ENCODE measurements at regions not wholly inside any gene's neighbourhood (a gene's known extent, or its start where the extent isn't known, plus 50 kb on each side); places are given as distances from the start of the nearest gene placed in this dataset.

DNA sequence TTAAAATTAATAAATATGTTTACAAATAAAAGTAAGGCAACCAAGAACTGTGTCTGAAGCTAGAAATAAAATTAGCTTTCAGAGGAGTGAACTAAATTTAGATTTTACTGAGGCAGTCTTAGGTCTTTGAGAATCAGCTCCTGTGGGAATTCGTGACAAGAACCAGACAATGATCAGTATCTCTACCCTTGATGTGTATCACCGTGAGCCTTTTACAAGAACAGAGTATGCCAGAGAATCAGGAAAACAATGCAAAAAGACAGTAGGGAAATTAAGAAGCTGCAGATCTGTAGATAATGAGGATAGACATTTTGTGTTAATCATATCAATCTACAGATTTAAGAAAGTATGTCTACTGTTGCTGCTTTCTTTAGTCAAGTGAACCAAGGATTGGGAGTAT, 351.0 kb downstream of the COL11A1 start:
- H3K36me3 ChIP-seq (ENCODE audit: control insufficient read depth, insufficient read depth, low read length): no peaks in the 10 kb centered on the region
- no peak overlapping the region for H4K5ac ChIP-seq (ENCODE audit: low read length)
- no peak overlapping the region for H3K4ac ChIP-seq (ENCODE audit: low read depth, low read length)
- no peak overlapping the region for H3K23ac ChIP-seq (ENCODE audit: low read length)
- H3K27me3 ChIP-seq (ENCODE audit: insufficient read depth, low read length, poor library complexity): no peaks in the 10 kb centered on the region
- H3K18ac ChIP-seq (ENCODE audit: low read length): no peak overlapping the region
- H3K4me1 ChIP-seq (ENCODE audit: control insufficient read depth, low read depth, low read length): no peaks in the 10 kb centered on the region
- WGBS (ENCODE audit: extremely low coverage, insufficient coverage, low lambda C conversion rate): no CpG with 5 or more reads among the region's 2 CpGs
- no peak overlapping the region for H2BK15ac ChIP-seq (replicated peaks; ENCODE audit: low read depth)
- H3K4me2 ChIP-seq (ENCODE audit: low read length): no peak overlapping the region
- H3K4me3 ChIP-seq (ENCODE audit: low read length): no peak overlapping the region
- DNase-seq: peak; percentile 8
- no peak overlapping the region for H3K56ac ChIP-seq (ENCODE audit: low read length)
- H3K27ac ChIP-seq (ENCODE audit: low read depth, low read length): no peak overlapping the region
- no peak overlapping the region for H3K9ac ChIP-seq (ENCODE audit: low read length)
- H2BK5ac ChIP-seq (ENCODE audit: low read length): no peak overlapping the region
- no peak overlapping the region for H2BK120ac ChIP-seq (ENCODE audit: low read depth, low read length)
- H2AK5ac ChIP-seq (ENCODE audit: low read length): no peak overlapping the region
- no peaks in the 10 kb centered on the region for H3K79me1 ChIP-seq (ENCODE audit: low read length)
- no peaks in the 10 kb centered on the region for H3K79me2 ChIP-seq (ENCODE audit: control insufficient read depth, insufficient read depth, low read length)
- H4K8ac ChIP-seq (ENCODE audit: low read depth, low read length): no peak overlapping the region

DNA sequence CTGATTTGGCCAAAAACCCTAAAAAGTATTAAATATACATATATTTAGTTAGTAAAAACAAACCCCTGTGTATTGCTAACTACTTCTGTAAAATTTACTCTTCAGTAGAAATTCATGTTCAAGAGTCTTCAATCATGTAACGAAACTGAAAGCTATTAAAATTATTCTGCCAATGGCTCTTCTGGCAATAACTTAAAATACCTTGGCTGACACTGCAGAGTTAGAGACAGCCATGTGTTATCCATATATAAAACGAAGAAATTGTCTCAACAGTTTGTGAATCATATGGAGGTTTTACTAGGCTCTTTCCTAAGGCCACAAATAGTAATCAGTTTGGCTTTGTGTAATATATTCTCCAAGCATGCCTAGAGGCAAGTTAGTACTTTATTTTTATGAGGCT, 357.2 kb downstream of the COL11A1 start:
- H3K9ac ChIP-seq (ENCODE audit: low read length): no peak overlapping the region
- no peaks in the 10 kb centered on the region for H3K27me3 ChIP-seq (ENCODE audit: insufficient read depth, low read length, poor library complexity)
- no peak overlapping the region for H2BK15ac ChIP-seq (replicated peaks; ENCODE audit: low read depth)
- H3K79me2 ChIP-seq (ENCODE audit: control insufficient read depth, insufficient read depth, low read length): no peaks in the 10 kb centered on the region
- no peaks in the 10 kb centered on the region for H3K79me1 ChIP-seq (ENCODE audit: low read length)
- no peak for DNase-seq
- H3K56ac ChIP-seq (ENCODE audit: low read length): no peak overlapping the region
- H3K27ac ChIP-seq (ENCODE audit: low read depth, low read length): no peak overlapping the region
- H3K4me2 ChIP-seq (ENCODE audit: low read length): no peak overlapping the region
- no peak overlapping the region for H3K4ac ChIP-seq (ENCODE audit: low read depth, low read length)
- H3K36me3 ChIP-seq (ENCODE audit: control insufficient read depth, insufficient read depth, low read length): no peaks in the 10 kb centered on the region
- H3K4me1 ChIP-seq (ENCODE audit: control insufficient read depth, low read depth, low read length): no peaks in the 10 kb centered on the region
- no CpG with 5 or more reads among the region's 2 CpGs for WGBS (ENCODE audit: extremely low coverage, insufficient coverage, low lambda C conversion rate)
- H3K4me3 ChIP-seq (ENCODE audit: low read length): no peak overlapping the region
- no peak overlapping the region for H2BK120ac ChIP-seq (ENCODE audit: low read depth, low read length)
- no peak overlapping the region for H4K5ac ChIP-seq (ENCODE audit: low read length)
- no peak overlapping the region for H3K18ac ChIP-seq (ENCODE audit: low read length)
- no peak overlapping the region for H2BK5ac ChIP-seq (ENCODE audit: low read length)
- H3K23ac ChIP-seq (ENCODE audit: low read length): no peak overlapping the region
- H4K8ac ChIP-seq (ENCODE audit: low read depth, low read length): no peak overlapping the region
- no peak overlapping the region for H2AK5ac ChIP-seq (ENCODE audit: low read length)

DNA sequence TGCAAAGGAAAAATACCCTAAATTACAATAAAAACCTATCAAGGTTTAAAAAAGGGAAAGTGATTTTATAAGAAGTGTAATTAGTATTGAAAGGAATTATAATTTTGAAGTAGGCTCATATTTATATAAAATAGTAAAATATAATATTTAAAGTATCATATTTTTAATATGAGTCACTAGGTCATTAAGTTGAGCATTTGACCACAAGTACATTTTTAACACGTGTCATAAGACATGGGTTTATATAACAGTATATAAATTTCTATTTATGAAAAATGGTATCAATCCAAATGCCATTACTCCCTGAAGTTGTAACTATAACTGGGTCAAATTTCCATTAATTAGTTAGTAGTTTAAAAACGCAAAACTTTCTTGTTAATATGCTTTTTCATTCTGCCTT, 365.9 kb downstream of the COL11A1 start:
- no peak overlapping the region for H4K8ac ChIP-seq (ENCODE audit: low read depth, low read length)
- no peak overlapping the region for H3K4me2 ChIP-seq (ENCODE audit: low read length)
- H3K27me3 ChIP-seq (ENCODE audit: insufficient read depth, low read length, poor library complexity): no peaks in the 10 kb centered on the region
- H3K56ac ChIP-seq (ENCODE audit: low read length): no peak overlapping the region
- no peak overlapping the region for H3K18ac ChIP-seq (ENCODE audit: low read length)
- H3K27ac ChIP-seq (ENCODE audit: low read depth, low read length): no peak overlapping the region
- H3K79me1 ChIP-seq (ENCODE audit: low read length): no peaks in the 10 kb centered on the region
- H3K4me1 ChIP-seq (ENCODE audit: control insufficient read depth, low read depth, low read length): no peaks in the 10 kb centered on the region
- H3K4ac ChIP-seq (ENCODE audit: low read depth, low read length): no peak overlapping the region
- no peak overlapping the region for H2BK15ac ChIP-seq (replicated peaks; ENCODE audit: low read depth)
- H4K5ac ChIP-seq (ENCODE audit: low read length): no peak overlapping the region
- H3K23ac ChIP-seq (ENCODE audit: low read length): no peak overlapping the region
- no peak overlapping the region for H2BK5ac ChIP-seq (ENCODE audit: low read length)
- H3K36me3 ChIP-seq (ENCODE audit: control insufficient read depth, insufficient read depth, low read length): no peaks in the 10 kb centered on the region
- H2AK5ac ChIP-seq (ENCODE audit: low read length): no peak overlapping the region
- no peak overlapping the region for H2BK120ac ChIP-seq (ENCODE audit: low read depth, low read length)
- WGBS (ENCODE audit: extremely low coverage, insufficient coverage, low lambda C conversion rate): no CpG with 5 or more reads among the region's 2 CpGs
- no peak for DNase-seq
- H3K9ac ChIP-seq (ENCODE audit: low read length): no peak overlapping the region
- H3K4me3 ChIP-seq (ENCODE audit: low read length): no peak overlapping the region
- no peaks in the 10 kb centered on the region for H3K79me2 ChIP-seq (ENCODE audit: control insufficient read depth, insufficient read depth, low read length)

DNA sequence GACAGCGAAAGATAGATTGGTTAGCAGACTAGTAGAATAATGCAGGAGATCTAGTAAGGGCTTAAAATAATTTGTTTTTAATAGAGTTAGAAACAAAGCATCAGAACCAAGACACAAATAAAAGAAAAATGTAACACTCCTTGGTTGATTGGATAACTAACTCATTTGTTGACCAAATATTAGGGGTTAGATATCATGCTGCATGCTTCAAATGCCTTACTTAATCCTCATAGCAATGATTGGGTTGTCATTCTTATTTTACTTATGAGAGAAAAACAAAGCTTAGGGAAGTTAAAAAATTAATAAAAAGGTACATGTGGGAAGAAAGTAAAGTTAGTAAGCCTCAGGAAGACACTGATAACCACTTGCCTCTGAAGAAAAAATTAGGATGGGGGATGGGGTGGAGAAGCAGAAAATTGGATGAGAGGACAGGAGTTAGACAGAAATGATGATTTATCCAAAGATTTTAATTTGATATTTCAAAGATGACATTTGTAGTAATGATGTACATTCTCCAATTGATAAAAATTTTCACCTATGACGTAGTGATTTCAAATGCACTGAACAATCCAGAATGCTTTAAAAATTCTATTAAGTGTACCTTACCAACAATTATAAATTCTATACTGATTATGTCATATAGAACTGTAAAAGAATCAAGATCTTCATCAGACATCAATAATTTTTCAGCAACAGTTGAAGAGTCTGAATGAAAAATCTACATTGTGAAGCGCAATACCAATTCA, 374.7 kb downstream of the COL11A1 start:
- Histone ChIP-seq H3K9ac (ENCODE audit: low read length) (no peak overlapping the region), H3K79me2 (ENCODE audit: control insufficient read depth, insufficient read depth, low read length) (no peaks in the 10 kb centered on the region), H3K4me1 (ENCODE audit: control insufficient read depth, low read depth, low read length) (no peaks in the 10 kb centered on the region), H3K79me1 (ENCODE audit: low read length) (no peaks in the 10 kb centered on the region), H3K27ac (ENCODE audit: low read depth, low read length) (no peak overlapping the region), H2BK15ac (replicated peaks; ENCODE audit: low read depth) (no peak overlapping the region), H3K18ac (ENCODE audit: low read length) (no peak overlapping the region), H3K4me2 (ENCODE audit: low read length) (no peak overlapping the region), H3K56ac (ENCODE audit: low read length) (no peak overlapping the region), H3K4ac (ENCODE audit: low read depth, low read length) (no peak overlapping the region), H3K4me3 (ENCODE audit: low read length) (no peak overlapping the region), H3K36me3 (ENCODE audit: control insufficient read depth, insufficient read depth, low read length) (no peaks in the 10 kb centered on the region), H3K23ac (ENCODE audit: low read length) (no peak overlapping the region), H4K5ac (ENCODE audit: low read length) (no peak overlapping the region), H2BK5ac (ENCODE audit: low read length) (no peak overlapping the region), H4K8ac (ENCODE audit: low read depth, low read length) (no peak overlapping the region), H2BK120ac (ENCODE audit: low read depth, low read length) (no peak overlapping the region), H2AK5ac (ENCODE audit: low read length) (no peak overlapping the region), H3K27me3 (ENCODE audit: insufficient read depth, low read length, poor library complexity) (no peaks in the 10 kb centered on the region)
- no peak for DNase-seq
- no CpG with 5 or more reads among the region's 3 CpGs for WGBS (ENCODE audit: extremely low coverage, insufficient coverage, low lambda C conversion rate)

DNA sequence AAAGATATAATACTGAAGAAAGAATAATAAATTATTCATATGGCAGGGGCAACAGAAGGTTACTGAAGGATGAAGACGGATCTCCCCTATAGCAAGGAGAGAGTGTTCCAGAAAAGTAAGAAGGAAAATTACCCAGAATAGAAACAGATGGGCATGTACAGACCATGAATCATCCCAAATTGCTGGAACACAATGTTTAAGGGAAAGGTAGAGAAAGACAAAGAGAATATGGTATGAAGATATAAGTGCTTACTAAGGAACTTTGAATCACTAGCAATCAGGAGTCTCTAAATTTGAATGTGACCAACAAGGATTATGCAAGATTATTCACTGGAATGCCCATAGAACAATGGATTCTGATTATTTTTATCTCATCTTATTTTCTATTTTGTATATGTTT, 375.4 kb downstream of the COL11A1 start:
- Histone ChIP-seq H2BK120ac (ENCODE audit: low read depth, low read length) (no peak overlapping the region), H2BK15ac (replicated peaks; ENCODE audit: low read depth) (no peak overlapping the region), H3K79me1 (ENCODE audit: low read length) (no peaks in the 10 kb centered on the region), H3K79me2 (ENCODE audit: control insufficient read depth, insufficient read depth, low read length) (no peaks in the 10 kb centered on the region), H3K9ac (ENCODE audit: low read length) (no peak overlapping the region), H3K4ac (ENCODE audit: low read depth, low read length) (no peak overlapping the region), H3K56ac (ENCODE audit: low read length) (no peak overlapping the region), H3K4me2 (ENCODE audit: low read length) (no peak overlapping the region), H3K18ac (ENCODE audit: low read length) (no peak overlapping the region), H3K36me3 (ENCODE audit: control insufficient read depth, insufficient read depth, low read length) (no peaks in the 10 kb centered on the region), H3K27ac (ENCODE audit: low read depth, low read length) (no peak overlapping the region), H3K23ac (ENCODE audit: low read length) (no peak overlapping the region), H2BK5ac (ENCODE audit: low read length) (no peak overlapping the region), H3K4me1 (ENCODE audit: control insufficient read depth, low read depth, low read length) (no peaks in the 10 kb centered on the region), H3K4me3 (ENCODE audit: low read length) (no peak overlapping the region), H4K5ac (ENCODE audit: low read length) (no peak overlapping the region), H3K27me3 (ENCODE audit: insufficient read depth, low read length, poor library complexity) (no peaks in the 10 kb centered on the region), H2AK5ac (ENCODE audit: low read length) (no peak overlapping the region), H4K8ac (ENCODE audit: low read depth, low read length) (no peak overlapping the region)
- no peak for DNase-seq
- no CpG with 5 or more reads among the region's 1 CpG for WGBS (ENCODE audit: extremely low coverage, insufficient coverage, low lambda C conversion rate)

DNA sequence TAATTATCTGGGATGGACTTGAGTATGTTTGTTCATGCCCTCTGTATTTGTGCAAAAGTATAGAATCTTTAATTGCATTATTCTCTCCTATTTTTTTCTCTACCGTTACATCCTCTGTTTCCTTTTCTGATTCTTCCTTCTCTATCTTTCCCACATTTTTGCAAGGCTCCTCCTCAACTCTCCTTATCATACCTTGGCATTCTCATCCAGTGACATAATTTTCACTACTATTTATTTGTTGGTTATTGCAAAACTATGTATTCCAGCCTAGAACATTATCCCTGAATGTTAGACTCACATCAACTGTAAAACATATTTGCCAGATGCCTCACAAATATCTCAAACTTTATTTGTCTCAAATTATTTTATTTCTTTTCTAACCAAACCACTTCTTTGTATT, 381.9 kb downstream of the COL11A1 start:
- H3K9ac ChIP-seq (ENCODE audit: low read length): no peak overlapping the region
- no peaks in the 10 kb centered on the region for H3K36me3 ChIP-seq (ENCODE audit: control insufficient read depth, insufficient read depth, low read length)
- no CpG with 5 or more reads among the region's 1 CpG for WGBS (ENCODE audit: extremely low coverage, insufficient coverage, low lambda C conversion rate)
- no peak overlapping the region for H3K56ac ChIP-seq (ENCODE audit: low read length)
- H4K8ac ChIP-seq (ENCODE audit: low read depth, low read length): no peak overlapping the region
- no peaks in the 10 kb centered on the region for H3K4me1 ChIP-seq (ENCODE audit: control insufficient read depth, low read depth, low read length)
- no peak overlapping the region for H3K27ac ChIP-seq (ENCODE audit: low read depth, low read length)
- H2BK15ac ChIP-seq (replicated peaks; ENCODE audit: low read depth): no peak overlapping the region
- no peak overlapping the region for H3K18ac ChIP-seq (ENCODE audit: low read length)
- no peaks in the 10 kb centered on the region for H3K79me1 ChIP-seq (ENCODE audit: low read length)
- H3K4me3 ChIP-seq (ENCODE audit: low read length): no peak overlapping the region
- no peak overlapping the region for H3K4ac ChIP-seq (ENCODE audit: low read depth, low read length)
- DNase-seq: peak; percentile 3
- H2BK120ac ChIP-seq (ENCODE audit: low read depth, low read length): no peak overlapping the region
- H3K79me2 ChIP-seq (ENCODE audit: control insufficient read depth, insufficient read depth, low read length): no peaks in the 10 kb centered on the region
- no peaks in the 10 kb centered on the region for H3K27me3 ChIP-seq (ENCODE audit: insufficient read depth, low read length, poor library complexity)
- H2AK5ac ChIP-seq (ENCODE audit: low read length): no peak overlapping the region
- no peak overlapping the region for H4K5ac ChIP-seq (ENCODE audit: low read length)
- no peak overlapping the region for H2BK5ac ChIP-seq (ENCODE audit: low read length)
- H3K23ac ChIP-seq (ENCODE audit: low read length): no peak overlapping the region
- H3K4me2 ChIP-seq (ENCODE audit: low read length): no peak overlapping the region

Measured in mesendoderm (in vitro differentiated cells).